ENCODE measurements at regions not wholly inside any gene's neighbourhood (a gene's known extent, or its start where the extent isn't known, plus 50 kb on each side); places are given as distances from the start of the nearest gene placed in this dataset.
A peak's percentile ranks its signal among the peaks of the same experiment; 100 is the strongest.

GRCh38 chr10:81136261-81136660 is 598.6 kb downstream of the SH2D4B start:
- no peak overlapping the region for H3K4me3 ChIP-seq (ENCODE audit: low read depth, low read length)
- H3K27me3 ChIP-seq (ENCODE audit: control insufficient read depth, insufficient read depth, low read length), result no peaks in the 10 kb centered on the region
- H3K9me3 ChIP-seq (ENCODE audit: control insufficient read depth, insufficient read depth, low read length), result no peaks in the 10 kb centered on the region
- DNase-seq (ENCODE audit: low read depth in 4 of 6, low spot score in 6 of 6), result no peak
- no peak overlapping the region for H3K27ac ChIP-seq (ENCODE audit: low read depth, low read length)
- no peaks in the 10 kb centered on the region for H3K36me3 ChIP-seq (ENCODE audit: control insufficient read depth, insufficient read depth, low read length)
- H3K4me1 ChIP-seq (ENCODE audit: control insufficient read depth, insufficient read depth, low read length), result no peaks in the 10 kb centered on the region
- no CpG with 5 or more reads among the region's 2 CpGs for WGBS (ENCODE audit: insufficient coverage)

GRCh38 chr10:81145975-81146374 is 608.3 kb downstream of the SH2D4B start:
- H3K4me3 ChIP-seq (ENCODE audit: low read depth, low read length), result no peak overlapping the region
- H3K27ac ChIP-seq (ENCODE audit: low read depth, low read length), result no peak overlapping the region
- H3K36me3 ChIP-seq (ENCODE audit: control insufficient read depth, insufficient read depth, low read length), result no peaks in the 10 kb centered on the region
- 83% methylated on average over 8 of the region's 8 CpGs for WGBS (ENCODE audit: insufficient coverage)
- DNase-seq (ENCODE audit: low read depth in 4 of 6, low spot score in 6 of 6), result no peak
- H3K4me1 ChIP-seq (ENCODE audit: control insufficient read depth, insufficient read depth, low read length), result no peaks in the 10 kb centered on the region
- no peaks in the 10 kb centered on the region for H3K9me3 ChIP-seq (ENCODE audit: control insufficient read depth, insufficient read depth, low read length)
- H3K27me3 ChIP-seq (ENCODE audit: control insufficient read depth, insufficient read depth, low read length), result no peaks in the 10 kb centered on the region

- Histone ChIP-seq H3K4me1 (ENCODE audit: control insufficient read depth, insufficient read depth, low read length) (no peaks in the 10 kb centered on the region), H3K36me3 (ENCODE audit: control insufficient read depth, insufficient read depth, low read length) (no peaks in the 10 kb centered on the region), H3K27ac (ENCODE audit: low read depth, low read length) (no peak overlapping the region), H3K4me3 (ENCODE audit: low read depth, low read length) (no peak overlapping the region), H3K9me3 (ENCODE audit: control insufficient read depth, insufficient read depth, low read length) (no peaks in the 10 kb centered on the region), H3K27me3 (ENCODE audit: control insufficient read depth, insufficient read depth, low read length) (no peaks in the 10 kb centered on the region)
- DNase-seq (ENCODE audit: low read depth in 4 of 6, low spot score in 6 of 6), result no peak
- 74% methylated on average over 2 of the region's 3 CpGs for WGBS (ENCODE audit: insufficient coverage)
These were observed 608.7 kb downstream of the SH2D4B start for GRCh38 chr10:81146436-81146835.

GRCh38 chr10:81152656-81153055 is 615.0 kb downstream of the SH2D4B start:
- no peak for DNase-seq (ENCODE audit: low read depth in 4 of 6, low spot score in 6 of 6)
- Histone ChIP-seq H3K4me1 (ENCODE audit: control insufficient read depth, insufficient read depth, low read length) (no peaks in the 10 kb centered on the region), H3K27me3 (ENCODE audit: control insufficient read depth, insufficient read depth, low read length) (no peaks in the 10 kb centered on the region), H3K36me3 (ENCODE audit: control insufficient read depth, insufficient read depth, low read length) (no peaks in the 10 kb centered on the region), H3K4me3 (ENCODE audit: low read depth, low read length) (no peak overlapping the region), H3K27ac (ENCODE audit: low read depth, low read length) (no peak overlapping the region), H3K9me3 (ENCODE audit: control insufficient read depth, insufficient read depth, low read length) (no peaks in the 10 kb centered on the region)

- no peak for DNase-seq (ENCODE audit: low read depth in 4 of 6, low spot score in 6 of 6)
- Histone ChIP-seq H3K4me3 (ENCODE audit: low read depth, low read length) (no peak overlapping the region), H3K36me3 (ENCODE audit: control insufficient read depth, insufficient read depth, low read length) (no peaks in the 10 kb centered on the region), H3K4me1 (ENCODE audit: control insufficient read depth, insufficient read depth, low read length) (no peaks in the 10 kb centered on the region), H3K9me3 (ENCODE audit: control insufficient read depth, insufficient read depth, low read length) (no peaks in the 10 kb centered on the region), H3K27ac (ENCODE audit: low read depth, low read length) (no peak overlapping the region), H3K27me3 (ENCODE audit: control insufficient read depth, insufficient read depth, low read length) (no peaks in the 10 kb centered on the region)
These were observed 620.0 kb downstream of the SH2D4B start for GRCh38 chr10:81157681-81158080.

- WGBS (ENCODE audit: insufficient coverage), result 92% methylated on average over 1 of the region's 6 CpGs
- H3K4me1 ChIP-seq (ENCODE audit: control insufficient read depth, insufficient read depth, low read length), result no peaks in the 10 kb centered on the region
These were observed 640.0 kb downstream of the SH2D4B start for GRCh38 chr10:81177651-81178244.

GRCh38 chr10:81179324-81179723 is 641.6 kb downstream of the SH2D4B start:
- no CpG with 5 or more reads among the region's 3 CpGs for WGBS (ENCODE audit: insufficient coverage)
- no peak for DNase-seq (ENCODE audit: low read depth in 4 of 6, low spot score in 6 of 6)
- H3K4me1 ChIP-seq (ENCODE audit: control insufficient read depth, insufficient read depth, low read length), result no peaks in the 10 kb centered on the region
- H3K9me3 ChIP-seq (ENCODE audit: control insufficient read depth, insufficient read depth, low read length), result no peaks in the 10 kb centered on the region
- no peak overlapping the region for H3K27ac ChIP-seq (ENCODE audit: low read depth, low read length)
- H3K36me3 ChIP-seq (ENCODE audit: control insufficient read depth, insufficient read depth, low read length), result no peaks in the 10 kb centered on the region
- H3K27me3 ChIP-seq (ENCODE audit: control insufficient read depth, insufficient read depth, low read length), result no peaks in the 10 kb centered on the region
- no peak overlapping the region for H3K4me3 ChIP-seq (ENCODE audit: low read depth, low read length)

More at GRCh38 chr10:81177651-81178244, 640.0 kb downstream of the SH2D4B start:
- Histone ChIP-seq H3K4me3 (ENCODE audit: low read depth, low read length) (no peak overlapping the region), H3K36me3 (ENCODE audit: control insufficient read depth, insufficient read depth, low read length) (no peaks in the 10 kb centered on the region), H3K27me3 (ENCODE audit: control insufficient read depth, insufficient read depth, low read length) (no peaks in the 10 kb centered on the region), H3K27ac (ENCODE audit: low read depth, low read length) (no peak overlapping the region), H3K9me3 (ENCODE audit: control insufficient read depth, insufficient read depth, low read length) (no peaks in the 10 kb centered on the region)
- no peak for DNase-seq (ENCODE audit: low read depth in 4 of 6, low spot score in 6 of 6)

- no peaks in the 10 kb centered on the region for H3K9me3 ChIP-seq (ENCODE audit: control insufficient read depth, insufficient read depth, low read length)
- H3K27ac ChIP-seq (ENCODE audit: low read depth, low read length), result no peak overlapping the region
- WGBS (ENCODE audit: insufficient coverage), result 46% methylated on average over 2 of the region's 6 CpGs
- H3K36me3 ChIP-seq (ENCODE audit: control insufficient read depth, insufficient read depth, low read length), result no peaks in the 10 kb centered on the region
- peak in 2 of 6 donors; percentile 15 to 32 for DNase-seq (ENCODE audit: low read depth in 4 of 6, low spot score in 6 of 6)
- H3K4me3 ChIP-seq (ENCODE audit: low read depth, low read length), result no peak overlapping the region
- no peaks in the 10 kb centered on the region for H3K27me3 ChIP-seq (ENCODE audit: control insufficient read depth, insufficient read depth, low read length)
- no peaks in the 10 kb centered on the region for H3K4me1 ChIP-seq (ENCODE audit: control insufficient read depth, insufficient read depth, low read length)
These were observed 642.2 kb downstream of the SH2D4B start for GRCh38 chr10:81179805-81180452.

GRCh38 chr10:81182296-81182695 is 644.6 kb downstream of the SH2D4B start:
- no peaks in the 10 kb centered on the region for H3K27me3 ChIP-seq (ENCODE audit: control insufficient read depth, insufficient read depth, low read length)
- H3K9me3 ChIP-seq (ENCODE audit: control insufficient read depth, insufficient read depth, low read length), result no peaks in the 10 kb centered on the region
- no peak overlapping the region for H3K4me3 ChIP-seq (ENCODE audit: low read depth, low read length)
- H3K36me3 ChIP-seq (ENCODE audit: control insufficient read depth, insufficient read depth, low read length), result no peaks in the 10 kb centered on the region
- DNase-seq (ENCODE audit: low read depth in 4 of 6, low spot score in 6 of 6), result no peak
- H3K27ac ChIP-seq (ENCODE audit: low read depth, low read length), result no peak overlapping the region
- no peaks in the 10 kb centered on the region for H3K4me1 ChIP-seq (ENCODE audit: control insufficient read depth, insufficient read depth, low read length)
- WGBS (ENCODE audit: insufficient coverage), result 95% methylated on average over 9 of the region's 13 CpGs

- H3K4me3 ChIP-seq (ENCODE audit: low read depth, low read length), result no peak overlapping the region
- no peaks in the 10 kb centered on the region for H3K27me3 ChIP-seq (ENCODE audit: control insufficient read depth, insufficient read depth, low read length)
- 10% methylated on average over 2 of the region's 6 CpGs for WGBS (ENCODE audit: insufficient coverage)
- no peaks in the 10 kb centered on the region for H3K9me3 ChIP-seq (ENCODE audit: control insufficient read depth, insufficient read depth, low read length)
- H3K4me1 ChIP-seq (ENCODE audit: control insufficient read depth, insufficient read depth, low read length), result no peaks in the 10 kb centered on the region
- H3K27ac ChIP-seq (ENCODE audit: low read depth, low read length), result no peak overlapping the region
- H3K36me3 ChIP-seq (ENCODE audit: control insufficient read depth, insufficient read depth, low read length), result no peaks in the 10 kb centered on the region
- peak in 3 of 6 donors; percentile 14 to 61 (median 18) for DNase-seq (ENCODE audit: low read depth in 4 of 6, low spot score in 6 of 6)
These were observed 654.6 kb downstream of the SH2D4B start for GRCh38 chr10:81192221-81192788.
